Motor neuron (in vitro differentiated cells): ENCODE measurements at regions not wholly inside any gene's neighbourhood (a gene's known extent, or its start where the extent isn't known, plus 50 kb on each side); places are given as distances from the start of the nearest gene placed in this dataset.
A peak's percentile ranks its signal among the peaks of the same experiment; 100 is the strongest.

Experiments
- ATAC-seq, 8 experiments: fragments of 200-7000 bp; cut with Tn5 transposase; replicated peaks in 6 of 8; 2 replicates each; pipeline ENCODE4 v1.8.0; 2021; ENCODE audit warnings: mild to moderate bottlenecking in 8 of 8, moderate library complexity in 8 of 8
- H3K27ac ChIP-seq, 2 donors: fragments of 250-450 bp; sonication (Bioruptor Pico); 2 replicates each; pipeline ENCODE4 v1.9.0; 2021; ENCODE audit warnings: antibody characterized with exemption in 2 of 2, mild to moderate bottlenecking in 2 of 2, moderate library complexity in 1 of 2
- H3K4me1 ChIP-seq, 2 donors: fragments of 250-450 bp; sonication (Bioruptor Pico); replicated peaks in 1 of 2; 2 replicates each; pipeline ENCODE4 v1.6.1; 2021; ENCODE audit warnings: antibody characterized with exemption in 2 of 2, mild to moderate bottlenecking in 2 of 2, moderate library complexity in 1 of 2
- H3K4me3 ChIP-seq, 5 donors: fragments of 250-450 bp; sonication (Bioruptor Pico); 2 replicates each; pipeline ENCODE4 v1.9.0; 2021; ENCODE audit warnings: antibody characterized with exemption in 5 of 5, mild to moderate bottlenecking in 5 of 5, moderate library complexity in 4 of 5
- WGBS, 10 experiments: fragments of 450-650 bp; shearing (Covaris generic); methylation state at CpG; one replicate each; pipeline ENCODE4 v1.0.0; 2022; 5-methylcytosine and 5-hydroxymethylcytosine counted together
- in situ Hi-C, 9 experiments: fragments of 400-800 bp; cut with MboI; loops; one replicate each; pipeline ENCODE4 v1.15.0; 2021; ENCODE audit warnings: low sequenced_read_pairs in 9 of 9, low pct_unique_long_range_greater_than_20kb in 2 of 9; ENCODE audit not compliant: unreplicated experiment in 9 of 9

GRCh38 chr22:35138521-35138920, 72.6 kb downstream of the ISX start:
- Histone ChIP-seq H3K27ac (no peak overlapping the region), H3K4me3 (no peak overlapping the region), H3K4me1 (no peaks in the 10 kb centered on the region)
- 20 to 100% (median 83%) methylated on average over 1 to 5 of the region's 5 CpGs; no CpG with 5 or more reads in 3 of the 10 experiments for WGBS, 10 experiments
- ATAC-seq: no peak
- in situ Hi-C loops: no loop called here

- WGBS, 10 experiments: 14 to 80% (median 50%) methylated on average over 2 to 8 of the region's 12 CpGs; no CpG with 5 or more reads in 1 of the 10 experiments
- Histone ChIP-seq H3K27ac (no peak overlapping the region), H3K4me3 (no peak overlapping the region), H3K4me1 (no peaks in the 10 kb centered on the region)
- in situ Hi-C loops: no loop called here
- ATAC-seq: no peak
Measured at GRCh38 chr22:35140879-35141745, 75.2 kb downstream of the ISX start.

GRCh38 chr22:35148381-35148780, 82.4 kb downstream of the ISX start:
- no peak overlapping the region for H3K4me3 ChIP-seq
- ATAC-seq: no peak
- WGBS, 10 experiments: 0 to 100% (median 78%) methylated on average over 1 of the region's 2 CpGs; no CpG with 5 or more reads in 5 of the 10 experiments
- peaks cover 0 to 3% of the 10 kb centered on the region in 2 donors for H3K4me1 ChIP-seq
- in situ Hi-C loops: no loop called here
- no peak overlapping the region for H3K27ac ChIP-seq

GRCh38 chr22:35148866-35149548, 83.0 kb downstream of the ISX start:
- no peak overlapping the region for H3K27ac ChIP-seq
- in situ Hi-C loops: no loop called here
- ATAC-seq: no peak
- H3K4me1 ChIP-seq: peaks cover 0 to 3% of the 10 kb centered on the region in 2 donors
- 0 to 100% (median 84%) methylated on average over 2 to 9 of the region's 10 CpGs; no CpG with 5 or more reads in 2 of the 10 experiments for WGBS, 10 experiments
- no peak overlapping the region for H3K4me3 ChIP-seq

- whole genome bisulfite sequencing, 10 experiments: 14 to 100% (median 70%) methylated on average over 1 to 11 of the region's 22 CpGs; no CpG with 5 or more reads in 1 of the 10 experiments
- ATAC-seq: peak; percentile 74 to 93 (median 88)
- in situ Hi-C loops: no loop called here
- Histone ChIP-seq H3K4me1 (peaks cover 5 to 7% of the 10 kb centered on the region in 2 donors), H3K27ac (no peak overlapping the region), H3K4me3 (no peak overlapping the region)
Measured at GRCh38 chr22:35150183-35151107, 84.5 kb downstream of the ISX start.

GRCh38 chr22:35152316-35152715, 86.4 kb downstream of the ISX start:
- Histone ChIP-seq H3K4me1 (peaks cover 11 to 12% of the 10 kb centered on the region in 2 donors), H3K4me3 (no peak overlapping the region), H3K27ac (no peak overlapping the region)
- WGBS, 10 experiments: 0 to 67% (median 33%) methylated on average over 1 to 4 of the region's 8 CpGs; no CpG with 5 or more reads in 4 of the 10 experiments
- ATAC-seq: no peak
- in situ Hi-C loops: no loop called here

- in situ Hi-C loops: no loop called here
- whole genome bisulfite sequencing, 10 experiments: 0 to 60% (median 10%) methylated on average over 1 to 9 of the region's 10 CpGs; no CpG with 5 or more reads in 4 of the 10 experiments
- Histone ChIP-seq H3K4me1 (peaks cover 25 to 33% of the 10 kb centered on the region in 2 donors), H3K4me3 (no peak overlapping the region), H3K27ac (no peak overlapping the region)
- peak; percentile 57 to 86 (median 60) for ATAC-seq
Measured at GRCh38 chr22:35154937-35155387, 89.0 kb downstream of the ISX start.

GRCh38 chr22:35155403-35156025, 89.6 kb downstream of the ISX start:
- ATAC-seq: no peak
- peaks cover 25 to 30% of the 10 kb centered on the region in 2 donors for H3K4me1 ChIP-seq
- H3K27ac ChIP-seq: no peak overlapping the region
- in situ Hi-C loops: no loop called here
- WGBS, 10 experiments: 35 to 87% (median 71%) methylated on average over 1 to 7 of the region's 7 CpGs; no CpG with 5 or more reads in 1 of the 10 experiments
- H3K4me3 ChIP-seq: no peak overlapping the region

GRCh38 chr22:35156945-35157344, 91.0 kb downstream of the ISX start:
- Histone ChIP-seq H3K4me1 (peaks cover 25 to 30% of the 10 kb centered on the region in 2 donors), H3K27ac (no peak overlapping the region), H3K4me3 (peak overlapping the region; percentile 28 to 67 (median 41))
- WGBS, 10 experiments: 0 to 82% (median 0%) methylated on average over 1 to 3 of the region's 3 CpGs; no CpG with 5 or more reads in 3 of the 10 experiments
- peak in 3 of 8 experiments; percentile 40 to 70 (median 61) for ATAC-seq
- in situ Hi-C loops: no loop called here

- H3K4me3 ChIP-seq: no peak overlapping the region
- in situ Hi-C loops: no loop called here
- H3K27ac ChIP-seq: peak overlapping the region; percentile 21 to 55
- WGBS, 10 experiments: 10 to 80% (median 38%) methylated on average over 1 to 6 of the region's 7 CpGs; no CpG with 5 or more reads in 2 of the 10 experiments
- ATAC-seq: peak in 4 of 8 experiments; percentile 4 to 68 (median 48)
- H3K4me1 ChIP-seq: peaks cover 25 to 30% of the 10 kb centered on the region in 2 donors
Measured at GRCh38 chr22:35158336-35158735, 92.4 kb downstream of the ISX start.

- Histone ChIP-seq H3K27ac (no peak overlapping the region), H3K4me3 (no peak overlapping the region), H3K4me1 (peaks cover 25 to 30% of the 10 kb centered on the region in 2 donors)
- WGBS, 10 experiments: 7 to 100% (median 80%) methylated on average over 1 to 3 of the region's 3 CpGs; no CpG with 5 or more reads in 3 of the 10 experiments
- in situ Hi-C loops: no loop called here
- peak in 3 of 8 experiments; percentile 54 to 57 (median 55) for ATAC-seq
Measured at GRCh38 chr22:35159343-35159742, 93.4 kb downstream of the ISX start.

GRCh38 chr22:35160268-35160667, 94.3 kb downstream of the ISX start:
- in situ Hi-C loops: no loop called here
- Histone ChIP-seq H3K27ac (no peak overlapping the region), H3K4me3 (no peak overlapping the region), H3K4me1 (peaks cover 18 to 28% of the 10 kb centered on the region in 2 donors)
- WGBS, 10 experiments: 14 to 96% (median 87%) methylated on average over 1 to 6 of the region's 6 CpGs; no CpG with 5 or more reads in 1 of the 10 experiments
- ATAC-seq: no peak
